HG03378 (cell line): ENCODE measurements at regions not wholly inside any gene's neighbourhood (a gene's known extent, or its start where the extent isn't known, plus 50 kb on each side); places are given as distances from the start of the nearest gene placed in this dataset.
A peak's percentile ranks its signal among the peaks of the same experiment; 100 is the strongest.

Source experiments
- ATAC-seq: cut with Tn5 transposase; IDR thresholded peaks from one replicate; pipeline ENCODE4 v1.9.1; 2021; ENCODE audit warnings: mild to moderate bottlenecking, moderate library complexity; ENCODE audit not compliant: unreplicated experiment

DNA sequence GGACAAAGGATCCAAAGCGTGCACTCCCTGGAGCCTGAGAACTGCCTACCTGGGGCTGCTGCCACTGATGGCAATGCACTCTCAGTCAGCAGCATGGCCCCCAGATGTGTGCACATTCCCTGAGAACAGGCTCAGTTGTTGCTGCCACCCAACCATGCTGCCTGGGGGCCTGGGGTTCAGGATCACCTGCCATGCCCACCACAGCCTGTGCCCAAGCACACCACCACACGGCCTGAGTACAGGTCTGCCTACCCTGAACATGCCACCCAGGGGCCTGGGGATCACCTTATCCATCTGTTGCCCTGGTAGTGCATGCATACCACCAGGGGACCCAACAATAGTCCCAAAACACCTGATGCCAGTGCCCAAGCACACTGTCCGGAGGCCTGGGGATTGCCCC, 1174.5 kb downstream of the SORCS1 start:
- ATAC-seq: no peak

DNA sequence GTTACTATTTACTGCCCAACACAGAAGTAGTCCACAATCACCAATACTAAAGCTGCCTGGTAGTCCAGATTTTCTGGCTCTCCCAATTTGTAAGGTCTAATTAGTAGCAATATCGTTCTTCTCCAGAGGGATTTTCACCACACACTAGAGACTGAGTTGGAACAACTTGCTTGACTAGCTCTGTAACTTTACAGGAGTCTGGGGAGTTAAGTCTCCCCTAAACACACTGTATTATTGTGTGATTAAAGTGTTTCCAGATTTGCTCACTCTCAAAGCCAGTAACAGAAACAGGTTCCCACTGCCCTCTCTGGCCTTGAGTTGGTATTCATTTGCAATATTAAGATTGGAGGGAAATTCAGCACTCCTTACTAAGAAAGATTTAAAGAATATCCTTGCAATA, 1175.7 kb downstream of the SORCS1 start:
- ATAC-seq: no peak

DNA sequence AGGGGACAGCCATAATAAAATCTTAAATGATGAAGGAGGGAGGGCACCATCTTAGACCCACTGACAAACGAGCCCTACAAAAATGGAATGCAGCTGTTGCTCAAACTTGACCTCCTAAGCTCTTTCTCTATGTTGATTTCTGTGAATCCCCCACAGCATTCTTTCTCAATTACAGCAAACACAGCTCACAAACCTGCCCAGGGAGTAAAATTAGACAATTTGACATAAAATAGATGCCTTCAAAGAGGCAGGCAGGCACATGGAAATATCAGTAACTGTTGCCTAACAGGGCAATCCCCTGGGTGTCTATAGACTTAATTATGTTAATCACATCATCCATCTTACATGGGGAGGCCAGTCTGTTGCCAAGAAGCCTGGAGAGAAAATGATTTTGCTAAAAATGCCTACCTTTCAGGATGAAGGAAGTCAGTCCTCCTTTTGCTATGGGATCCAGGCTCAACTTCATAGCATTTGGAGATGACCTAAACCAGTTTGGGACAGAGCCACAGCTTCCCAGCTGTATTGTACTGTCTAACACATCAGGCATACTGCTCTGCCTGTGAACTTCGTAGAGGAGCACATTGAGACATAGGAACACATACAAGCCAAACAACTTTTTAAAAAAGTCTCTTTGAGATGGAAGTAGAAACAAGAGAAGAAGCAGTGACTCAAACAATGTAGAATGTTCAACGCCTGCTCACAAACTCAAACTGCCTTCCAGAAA, 1177.4 kb downstream of the SORCS1 start:
- no peak for ATAC-seq

DNA sequence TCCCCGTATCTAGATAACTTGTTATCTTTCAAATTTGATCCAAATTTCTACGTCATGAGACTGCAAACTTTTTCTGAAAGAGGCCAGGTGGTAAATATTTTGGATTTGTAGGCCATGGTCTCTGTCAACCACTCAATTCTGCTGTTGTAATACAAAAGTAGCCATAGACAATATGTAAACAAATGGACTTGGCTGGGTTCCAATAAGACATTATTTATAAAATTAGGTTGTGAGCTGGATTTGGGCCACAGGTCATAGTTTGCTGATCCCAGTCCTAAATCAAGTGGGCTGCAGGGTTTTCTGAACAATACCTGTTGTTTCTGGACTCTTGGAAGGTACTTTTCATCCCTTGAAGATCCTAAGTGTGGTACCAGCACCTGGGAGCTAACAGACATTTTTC, 1178.0 kb downstream of the SORCS1 start:
- ATAC-seq: no peak

DNA sequence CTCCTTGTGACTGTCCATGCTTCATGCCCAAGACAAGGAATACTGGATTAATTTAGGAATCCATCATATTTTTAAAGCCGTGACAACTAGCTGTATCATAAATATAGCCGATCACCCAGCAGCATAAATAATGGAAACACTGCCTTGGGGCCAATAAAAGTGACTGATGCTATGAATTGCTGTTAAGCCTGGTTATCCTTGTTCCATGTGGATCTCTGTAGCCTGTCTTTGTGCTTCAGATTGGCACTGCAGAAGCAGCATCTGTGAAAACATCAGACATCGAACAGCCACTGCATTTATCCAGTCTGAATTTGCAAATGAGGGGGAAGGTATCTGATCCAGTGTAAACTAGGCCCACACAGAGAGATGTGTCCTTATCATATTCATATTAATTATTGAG, 1181.8 kb downstream of the SORCS1 start:
- ATAC-seq: no peak

DNA sequence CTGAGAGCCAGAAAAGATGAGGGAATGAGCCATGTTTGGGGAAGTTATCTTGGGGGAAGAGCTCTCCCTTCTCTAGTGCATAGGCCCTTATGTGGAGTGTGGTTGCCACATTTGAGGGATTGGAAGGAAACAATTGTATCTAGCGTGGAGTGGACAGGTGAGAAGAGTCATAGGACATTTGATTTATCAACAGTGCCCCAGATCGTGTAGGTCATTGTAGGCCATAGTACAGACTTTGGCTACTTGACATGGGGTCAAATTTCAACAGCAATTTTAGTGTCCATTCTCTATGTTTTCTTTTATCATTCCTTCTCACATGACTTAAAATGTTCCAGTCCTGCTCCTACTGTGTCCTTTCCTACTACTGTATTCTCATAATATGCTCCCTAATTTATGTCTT, 1182.8 kb downstream of the SORCS1 start:
- ATAC-seq: no peak

DNA sequence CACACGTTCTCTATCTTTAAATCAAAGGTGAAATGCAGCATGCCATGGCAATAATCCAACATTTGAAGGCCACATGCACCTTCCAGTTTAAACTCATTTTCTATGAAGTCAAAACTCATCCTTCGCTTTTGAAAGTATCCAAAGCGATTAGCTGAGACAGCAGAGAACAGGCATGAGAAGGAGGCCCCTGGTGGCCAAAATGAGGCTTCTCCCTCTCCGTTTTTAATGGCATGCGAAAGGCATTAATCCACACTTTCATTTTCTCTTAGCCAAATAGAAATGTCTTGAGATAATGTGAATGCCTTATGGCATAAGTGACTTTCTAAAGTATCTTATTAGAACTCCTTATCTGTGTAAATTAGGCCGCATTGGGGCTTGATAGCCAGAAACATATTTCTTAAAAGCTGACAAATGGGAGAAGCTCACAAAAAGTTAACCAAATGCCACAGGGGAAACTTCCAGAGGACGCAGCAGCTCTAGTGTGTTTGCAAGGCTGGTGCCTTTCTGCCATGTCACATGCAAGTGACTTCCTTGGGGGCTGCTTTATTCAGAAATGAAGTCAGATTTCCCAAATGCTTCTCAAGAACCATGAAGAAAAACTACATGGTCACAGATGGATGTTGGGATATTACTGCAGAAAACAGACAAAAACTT, 1189.6 kb downstream of the SORCS1 start:
- ATAC-seq: no peak

DNA sequence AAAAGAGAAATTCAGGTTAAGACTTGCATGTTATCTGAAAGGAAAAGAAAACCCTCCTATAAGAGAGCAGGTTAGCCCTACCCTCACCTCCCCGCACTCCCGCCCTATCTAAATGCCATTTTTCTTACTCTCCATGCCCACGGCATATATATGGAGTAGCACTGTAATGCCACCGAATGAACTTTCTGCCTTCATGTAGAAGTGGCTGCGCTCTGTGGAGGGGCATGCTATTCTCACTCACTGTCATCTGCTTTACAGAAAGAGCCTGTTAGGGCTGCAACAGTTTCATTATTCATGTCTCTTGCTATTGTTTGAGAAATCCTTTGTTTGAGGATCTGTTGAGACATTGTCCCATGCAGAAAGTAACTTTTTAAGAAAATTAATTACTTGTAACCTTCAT, 1190.6 kb downstream of the SORCS1 start:
- no peak for ATAC-seq

DNA sequence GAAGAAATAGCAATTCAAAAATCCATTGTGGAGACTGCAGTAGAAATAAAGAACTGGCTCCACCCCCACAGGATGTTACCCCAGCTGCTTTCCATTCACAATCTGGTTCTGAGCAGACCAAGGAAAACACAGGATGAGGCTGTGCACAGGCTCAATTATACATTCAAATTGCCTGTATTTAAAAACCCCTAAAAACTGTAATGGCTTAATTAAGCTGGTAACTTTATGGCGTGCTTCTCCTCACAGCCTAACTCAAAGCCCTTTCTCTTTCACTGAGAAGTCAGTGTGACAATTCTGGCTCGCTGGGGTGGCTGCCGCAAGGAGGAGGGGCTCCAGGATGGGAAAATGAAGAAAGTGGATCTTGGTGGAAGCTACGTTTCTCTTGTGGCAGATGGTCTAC, 1191.1 kb downstream of the SORCS1 start:
- no peak for ATAC-seq

DNA sequence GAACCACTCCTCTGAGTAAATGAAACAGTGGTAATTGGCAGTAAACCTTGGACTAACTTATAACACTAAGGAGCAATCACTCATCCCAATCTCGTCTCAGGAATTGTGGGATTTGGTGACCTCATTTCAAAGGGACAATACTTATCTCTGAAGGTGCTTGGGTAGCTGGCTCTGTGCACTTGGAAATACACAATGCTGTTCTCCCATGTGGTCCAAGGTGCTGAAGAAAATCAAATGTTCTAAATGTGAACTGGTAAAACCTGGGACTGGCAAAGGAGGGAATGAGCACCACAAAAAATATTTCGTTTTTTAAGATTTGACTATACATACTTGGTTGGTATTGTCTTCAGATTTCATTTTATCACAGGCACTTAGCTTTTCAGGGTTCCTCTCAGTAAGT, 1193.0 kb downstream of the SORCS1 start:
- no peak for ATAC-seq

DNA sequence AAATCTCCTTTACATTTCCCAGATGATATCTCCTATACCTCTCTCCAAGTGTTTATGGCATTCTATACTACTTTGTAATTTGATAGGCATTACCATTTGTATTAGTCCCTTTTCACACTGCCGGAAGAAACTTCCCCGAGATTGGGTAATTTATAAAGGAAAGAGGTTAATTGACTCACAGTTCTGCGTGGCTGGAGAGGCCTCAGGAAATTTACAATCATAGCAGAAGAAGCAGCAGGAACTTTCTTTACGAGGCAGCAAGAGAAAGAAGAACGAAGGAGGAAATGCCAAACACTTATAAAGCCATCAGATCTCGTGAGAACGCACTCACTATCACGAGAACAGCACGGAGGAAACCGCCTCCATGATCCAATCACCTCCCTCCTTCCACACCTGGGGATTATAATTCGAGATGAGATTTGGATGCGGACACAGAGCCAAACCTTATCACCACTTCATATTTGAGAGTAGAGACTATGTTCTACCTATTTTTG, 1194.6 kb downstream of the SORCS1 start:
- ATAC-seq: no peak

DNA sequence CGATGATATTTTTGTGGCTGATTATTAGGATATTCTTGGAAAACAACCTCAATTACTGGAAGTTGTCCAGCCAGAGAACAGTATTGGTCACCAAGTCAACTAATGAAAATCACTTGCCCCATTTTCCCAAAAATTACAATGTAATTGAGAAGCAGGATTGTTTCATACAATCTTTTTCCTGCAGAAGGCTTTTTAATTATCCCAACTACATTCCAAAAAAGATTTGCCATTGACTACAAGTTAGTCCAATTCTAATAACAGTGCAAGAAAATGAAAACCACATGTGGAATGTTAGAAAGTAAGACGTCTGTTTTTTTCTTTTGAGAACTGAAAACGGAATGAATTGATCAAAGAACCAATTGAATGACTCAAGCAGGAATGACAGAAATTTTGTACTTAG, 1195.8 kb downstream of the SORCS1 start:
- no peak for ATAC-seq

DNA sequence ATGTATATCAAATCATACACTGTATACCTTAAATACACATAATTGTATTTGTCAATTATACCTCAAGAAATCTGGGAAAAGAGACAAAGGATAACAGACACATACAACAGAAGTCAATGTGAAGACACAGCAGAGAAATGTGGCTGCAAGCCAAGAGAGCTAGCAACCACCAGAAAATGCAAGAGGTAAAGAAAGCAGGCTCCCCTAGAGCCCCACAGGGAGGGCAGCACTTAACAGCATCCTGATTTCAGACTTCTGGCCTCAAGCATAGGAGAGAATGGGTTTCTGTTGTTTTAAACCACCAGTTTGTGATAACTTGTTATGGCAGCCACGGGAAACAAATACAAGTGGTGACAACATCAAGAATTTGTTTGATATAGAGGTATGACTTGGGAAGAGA, 1197.2 kb downstream of the SORCS1 start:
- ATAC-seq: no peak

DNA sequence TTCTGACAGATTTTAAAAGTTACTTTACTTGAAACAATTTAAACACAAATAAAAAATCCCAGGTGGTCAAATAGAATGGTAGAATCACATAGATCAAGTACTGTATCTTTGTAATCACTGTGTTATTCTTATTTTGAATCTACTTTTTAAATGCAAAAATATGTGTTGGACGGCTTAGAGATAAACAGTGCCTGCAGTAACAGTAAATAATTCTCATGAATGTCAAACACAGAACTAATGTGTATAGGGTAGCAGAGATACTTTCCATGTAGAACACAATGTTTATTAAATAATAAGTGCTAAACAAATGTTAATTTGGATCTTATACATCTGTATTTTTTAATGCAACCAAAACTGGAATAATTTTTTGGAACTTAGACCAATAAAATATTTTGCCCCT, 1199.4 kb downstream of the SORCS1 start:
- ATAC-seq: no peak

DNA sequence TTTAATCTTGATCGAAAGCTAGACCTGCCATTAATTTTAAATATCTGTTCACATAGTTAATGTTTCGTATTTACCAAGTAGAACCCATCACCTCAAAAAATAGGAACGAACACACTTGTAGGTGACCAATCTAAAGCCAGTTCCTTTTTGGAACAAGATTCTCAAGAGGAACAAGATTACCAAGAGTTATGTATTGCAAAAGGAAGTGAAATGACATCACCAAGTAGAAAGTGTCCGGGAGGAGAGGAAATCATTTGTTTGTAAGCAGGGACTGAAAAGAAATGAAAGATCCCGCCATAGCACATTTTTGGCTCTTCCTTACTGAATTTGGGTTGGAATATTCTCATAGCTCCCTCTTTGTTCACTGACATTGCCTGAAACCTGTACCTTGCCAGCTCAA, 1200.5 kb downstream of the SORCS1 start:
- no peak for ATAC-seq

DNA sequence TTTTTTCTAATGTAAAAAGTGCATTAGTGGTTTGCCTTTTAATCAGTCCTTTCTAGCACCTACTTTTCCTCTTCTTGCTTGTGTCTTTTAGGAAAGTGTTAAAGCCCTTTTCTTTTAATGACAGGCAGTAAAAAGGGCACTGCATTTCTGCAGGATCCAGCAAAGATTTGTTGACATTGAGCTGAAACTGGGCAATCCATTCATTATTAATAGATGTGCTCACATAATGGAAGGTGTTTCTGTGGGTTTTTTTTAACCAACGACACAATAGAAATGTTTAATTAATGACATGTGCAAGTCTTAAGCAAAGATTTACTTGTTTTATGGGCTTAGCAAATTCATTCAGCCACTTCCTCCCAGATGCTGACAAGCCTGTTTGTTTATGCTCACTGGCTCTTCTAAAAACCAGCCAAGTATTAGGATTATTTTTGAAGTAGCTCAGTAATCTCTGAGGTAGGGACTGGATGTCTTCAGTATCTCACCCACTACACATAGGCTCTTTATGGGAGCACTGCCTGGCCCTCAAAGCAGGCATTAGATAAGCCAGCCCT, 1201.1 kb downstream of the SORCS1 start:
- no peak for ATAC-seq

DNA sequence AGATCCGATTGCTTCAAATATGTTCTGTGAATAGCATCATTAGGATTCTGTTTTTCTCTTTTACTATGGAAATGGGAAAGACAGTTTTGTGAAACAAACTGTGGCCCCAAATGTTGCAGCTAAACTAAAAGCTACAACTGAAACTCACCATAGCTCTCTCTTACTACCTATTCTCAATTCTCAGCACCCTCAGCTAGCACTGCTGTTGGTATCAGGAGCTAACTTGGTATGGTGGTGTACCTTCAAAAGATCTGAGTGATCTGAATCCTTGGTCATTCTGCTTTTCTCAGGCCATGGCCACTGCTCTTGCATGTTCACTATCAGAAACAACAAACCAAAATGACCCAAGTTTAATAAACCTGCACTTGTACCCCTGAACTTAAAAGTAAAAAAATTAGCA, 1208.0 kb downstream of the SORCS1 start:
- no peak for ATAC-seq

DNA sequence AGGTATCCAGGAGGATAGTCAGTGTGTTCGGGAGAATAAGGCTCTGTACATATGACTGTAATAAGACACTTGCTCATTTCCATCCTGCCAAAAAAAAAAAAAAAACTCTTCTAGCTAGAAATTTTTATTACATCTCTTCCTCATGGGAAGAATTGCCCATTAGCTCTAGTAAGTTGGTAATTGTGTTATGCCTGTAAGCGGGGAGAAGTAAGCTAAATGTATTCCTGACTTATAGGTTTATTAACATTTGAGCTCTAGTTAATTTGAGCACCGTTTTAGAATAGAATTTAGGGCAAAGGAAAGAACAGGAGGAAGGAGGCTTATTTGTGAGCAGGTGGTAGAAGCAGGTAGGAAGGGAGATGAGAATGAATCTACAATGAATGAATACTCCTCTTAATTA, 1210.6 kb downstream of the SORCS1 start:
- ATAC-seq: no peak

DNA sequence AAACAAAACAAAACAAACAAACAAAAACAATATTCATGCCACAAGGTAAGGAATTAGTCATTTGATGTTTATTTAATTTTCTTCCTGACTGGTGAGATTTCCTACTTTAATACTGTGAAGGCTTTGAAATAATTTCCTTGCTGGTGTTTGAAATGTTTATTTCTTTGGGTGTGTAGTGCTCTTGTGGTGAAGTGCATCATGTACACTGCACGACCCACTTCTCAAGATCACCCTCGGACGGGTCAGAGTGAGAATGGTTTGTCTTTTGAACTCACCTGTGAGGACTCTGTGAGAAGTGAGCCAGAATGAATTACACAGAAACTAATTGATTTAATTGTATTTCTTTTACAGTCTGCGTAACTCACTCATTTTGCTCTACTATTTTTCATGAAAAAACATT, 1211.5 kb downstream of the SORCS1 start:
- ATAC-seq: no peak

DNA sequence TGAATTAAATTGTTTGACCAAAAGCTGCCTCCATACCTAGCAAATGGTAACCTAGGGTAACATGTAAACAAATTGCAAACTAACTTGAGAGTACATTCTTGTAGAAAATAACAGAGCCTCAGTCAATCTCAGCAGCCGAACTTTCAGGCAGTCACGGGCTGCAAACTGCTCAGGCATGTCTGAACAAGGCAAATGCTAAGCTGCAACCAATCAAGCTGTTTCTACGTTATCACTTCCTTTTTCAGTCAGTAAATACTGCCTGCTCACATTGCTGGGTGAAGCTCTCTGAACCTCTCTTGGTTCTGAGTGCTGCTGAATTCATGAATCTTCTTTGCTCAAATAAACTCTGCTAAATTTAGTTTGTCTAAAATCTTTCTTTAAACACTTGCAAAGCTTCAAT, 1212.4 kb downstream of the SORCS1 start:
- peak; percentile 93 for ATAC-seq

DNA sequence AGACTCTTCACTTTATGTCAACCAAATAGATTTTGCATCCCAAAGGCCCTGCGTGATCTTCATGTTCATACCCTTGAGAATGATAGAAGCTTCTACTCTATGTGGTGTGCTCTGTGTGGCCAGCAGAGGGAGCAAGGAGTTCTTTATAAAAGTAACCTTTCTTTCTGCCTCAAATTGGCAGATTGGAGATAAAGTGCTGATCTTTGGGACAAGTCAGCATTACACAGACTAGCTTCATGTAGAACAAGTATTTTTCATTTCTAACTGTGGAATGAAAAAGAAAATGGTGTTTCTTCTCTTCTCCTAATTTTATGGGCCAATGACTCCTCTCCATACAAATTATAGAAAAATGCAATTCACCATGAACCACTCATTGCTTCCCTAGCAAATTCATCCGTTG, 1214.1 kb downstream of the SORCS1 start:
- peak; percentile 61 for ATAC-seq

DNA sequence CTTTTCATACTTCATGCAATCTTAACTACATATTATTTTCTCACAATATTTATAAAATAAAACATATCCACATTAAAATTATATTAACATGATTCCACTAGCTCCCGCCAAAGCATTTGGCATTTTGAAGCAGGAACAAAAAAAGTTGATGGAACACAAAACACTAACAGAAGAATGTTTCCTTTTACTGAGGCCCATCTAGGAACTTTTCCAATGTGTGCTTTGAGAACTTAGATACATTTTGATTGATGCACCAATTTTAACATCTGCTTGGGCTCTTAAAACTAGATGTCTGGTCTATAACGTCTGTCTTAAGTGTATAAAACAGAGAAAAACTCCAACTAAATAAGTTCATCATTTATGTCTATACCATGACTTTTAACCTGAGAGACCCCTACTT, 1214.8 kb downstream of the SORCS1 start:
- no peak for ATAC-seq
